ENCODE measurements at regions not wholly inside any gene's neighbourhood (a gene's known extent, or its start where the extent isn't known, plus 50 kb on each side); places are given as distances from the start of the nearest gene placed in this dataset.

DNA sequence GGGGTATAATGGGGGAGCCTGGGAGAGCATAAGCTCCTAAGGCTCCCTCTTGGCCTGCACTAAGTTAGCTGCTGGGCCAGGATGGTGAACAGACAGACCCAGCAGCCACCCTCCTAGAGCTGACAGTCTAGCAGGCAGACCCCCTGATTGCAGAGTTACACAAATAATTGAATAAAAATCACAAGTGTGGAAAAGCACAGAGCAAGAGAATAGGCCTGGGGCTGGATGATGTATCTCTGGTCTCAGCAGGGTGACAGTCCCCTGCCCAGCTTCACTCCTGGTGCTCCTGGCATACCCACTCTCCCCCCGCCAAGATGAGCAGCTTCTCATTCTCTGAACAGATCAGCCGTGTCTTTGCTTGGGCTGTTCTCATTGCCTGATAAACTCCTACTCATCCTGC, 86.1 kb upstream of the STX18 start:
- H3K4me3 ChIP-seq (ENCODE audit: low read depth, low read length) = no peak overlapping the region
- TF ChIP-seq, protein P1, sequence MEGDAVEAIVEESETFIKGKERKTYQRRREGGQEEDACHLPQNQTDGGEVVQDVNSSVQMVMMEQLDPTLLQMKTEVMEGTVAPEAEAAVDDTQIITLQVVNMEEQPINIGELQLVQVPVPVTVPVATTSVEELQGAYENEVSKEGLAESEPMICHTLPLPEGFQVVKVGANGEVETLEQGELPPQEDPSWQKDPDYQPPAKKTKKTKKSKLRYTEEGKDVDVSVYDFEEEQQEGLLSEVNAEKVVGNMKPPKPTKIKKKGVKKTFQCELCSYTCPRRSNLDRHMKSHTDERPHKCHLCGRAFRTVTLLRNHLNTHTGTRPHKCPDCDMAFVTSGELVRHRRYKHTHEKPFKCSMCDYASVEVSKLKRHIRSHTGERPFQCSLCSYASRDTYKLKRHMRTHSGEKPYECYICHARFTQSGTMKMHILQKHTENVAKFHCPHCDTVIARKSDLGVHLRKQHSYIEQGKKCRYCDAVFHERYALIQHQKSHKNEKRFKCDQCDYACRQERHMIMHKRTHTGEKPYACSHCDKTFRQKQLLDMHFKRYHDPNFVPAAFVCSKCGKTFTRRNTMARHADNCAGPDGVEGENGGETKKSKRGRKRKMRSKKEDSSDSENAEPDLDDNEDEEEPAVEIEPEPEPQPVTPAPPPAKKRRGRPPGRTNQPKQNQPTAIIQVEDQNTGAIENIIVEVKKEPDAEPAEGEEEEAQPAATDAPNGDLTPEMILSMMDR (IDR thresholded peaks at IDR 0.05; ENCODE audit: borderline replicate concordance, insufficient read depth, low read depth, low read length) = no peak

DNA sequence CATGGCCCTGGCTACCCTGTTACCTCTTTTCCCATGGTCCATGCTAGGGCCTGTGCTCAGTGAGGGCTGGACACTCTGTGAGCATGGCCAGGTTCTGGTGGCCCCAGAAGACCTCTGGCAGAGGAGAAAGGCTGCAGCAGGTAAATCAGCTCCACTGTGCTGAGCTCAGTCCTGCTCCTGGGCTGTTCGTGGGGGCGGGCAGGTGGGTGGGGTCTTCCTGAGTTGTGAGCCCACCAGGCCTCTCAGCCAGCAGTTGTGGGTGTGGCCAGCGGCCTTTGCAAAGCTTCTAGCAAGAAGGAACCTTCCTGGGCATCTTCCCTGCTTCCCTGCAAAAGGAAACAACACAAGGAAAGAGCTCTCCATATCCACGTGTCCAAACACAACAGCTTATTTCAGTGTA, 85.3 kb upstream of the STX18 start:
- TF ChIP-seq, protein P1 (IDR thresholded peaks at IDR 0.05; ENCODE audit: borderline replicate concordance, insufficient read depth, low read depth, low read length) = no peak
- no peak overlapping the region for H3K4me3 ChIP-seq (ENCODE audit: low read depth, low read length)

DNA sequence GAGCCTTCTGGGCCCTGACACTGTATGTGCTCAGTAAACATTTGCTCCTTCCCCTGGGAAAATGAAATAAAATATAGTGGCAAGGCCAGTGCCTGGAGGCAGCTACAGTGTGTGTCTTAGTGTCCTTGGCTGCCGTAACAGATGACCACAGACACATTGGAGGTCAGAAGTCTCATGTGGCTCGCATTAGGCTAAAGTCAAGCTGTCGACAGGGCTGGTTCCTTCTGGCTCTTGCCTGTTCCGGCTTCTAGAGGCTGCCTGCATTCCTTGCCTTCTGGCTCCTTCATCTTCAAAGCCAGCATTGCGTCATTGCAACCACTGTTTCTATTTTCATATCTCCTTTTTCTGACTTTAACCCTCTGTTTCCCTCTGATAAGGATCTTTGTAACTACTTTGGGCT, 83.6 kb upstream of the STX18 start:
- TF ChIP-seq, protein P1 (IDR thresholded peaks at IDR 0.05; ENCODE audit: borderline replicate concordance, insufficient read depth, low read depth, low read length) = no peak
- H3K4me3 ChIP-seq (ENCODE audit: low read depth, low read length) = no peak overlapping the region

DNA sequence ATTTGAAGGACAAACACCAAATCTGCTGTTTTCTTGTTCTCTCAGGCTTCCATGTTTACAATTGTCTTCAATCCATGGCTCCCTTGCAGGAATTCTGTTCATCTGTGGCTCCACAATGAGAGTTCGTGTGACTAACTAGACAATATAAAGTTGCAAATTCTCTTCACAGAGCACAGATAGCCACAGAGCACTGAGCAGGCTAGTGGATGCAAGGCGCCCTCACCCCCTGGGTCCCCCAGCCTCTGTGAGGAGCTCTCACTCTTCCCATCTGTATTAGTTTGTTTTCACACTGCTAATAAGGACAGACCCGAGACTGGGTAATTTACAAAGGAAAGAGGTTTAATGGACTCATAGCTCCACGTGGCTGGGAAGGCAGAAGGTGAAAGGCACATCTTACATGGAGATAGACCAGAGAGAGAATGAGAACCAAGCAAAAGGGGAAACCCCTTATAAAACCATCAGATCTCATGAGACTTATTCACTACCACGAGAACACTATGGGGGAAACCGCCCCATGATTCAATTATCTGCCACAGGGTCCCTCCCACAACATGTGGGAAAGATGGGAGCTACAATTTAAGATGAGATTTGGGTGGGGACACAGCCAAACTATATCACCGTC, 82.5 kb upstream of the STX18 start:
- TF ChIP-seq, protein P1 (IDR thresholded peaks at IDR 0.05; ENCODE audit: borderline replicate concordance, insufficient read depth, low read depth, low read length) = no peak
- H3K4me3 ChIP-seq (ENCODE audit: low read depth, low read length) = no peak overlapping the region

DNA sequence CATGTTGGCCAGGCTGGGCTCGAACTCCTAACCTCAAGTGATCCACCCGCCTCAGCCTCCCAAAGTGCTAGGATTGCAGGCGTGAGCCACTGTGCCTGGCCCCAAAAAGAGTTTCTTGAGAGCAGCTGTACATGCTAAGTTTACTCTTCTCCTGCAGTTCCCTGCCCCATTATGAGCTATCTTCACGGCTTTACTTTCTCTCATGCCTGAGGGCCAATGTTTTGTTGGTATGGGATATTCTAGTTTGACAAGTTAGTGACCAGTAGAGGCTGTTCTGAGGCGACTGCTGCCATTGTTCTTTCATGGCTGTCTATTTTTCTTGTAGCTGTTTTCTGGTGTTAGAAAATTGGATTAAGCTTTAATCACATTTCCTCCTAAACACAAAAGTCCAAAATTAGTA, 78.0 kb upstream of the STX18 start:
- TF ChIP-seq, protein P1 (IDR thresholded peaks at IDR 0.05; ENCODE audit: borderline replicate concordance, insufficient read depth, low read depth, low read length) = no peak
- no peak overlapping the region for H3K4me3 ChIP-seq (ENCODE audit: low read depth, low read length)

DNA sequence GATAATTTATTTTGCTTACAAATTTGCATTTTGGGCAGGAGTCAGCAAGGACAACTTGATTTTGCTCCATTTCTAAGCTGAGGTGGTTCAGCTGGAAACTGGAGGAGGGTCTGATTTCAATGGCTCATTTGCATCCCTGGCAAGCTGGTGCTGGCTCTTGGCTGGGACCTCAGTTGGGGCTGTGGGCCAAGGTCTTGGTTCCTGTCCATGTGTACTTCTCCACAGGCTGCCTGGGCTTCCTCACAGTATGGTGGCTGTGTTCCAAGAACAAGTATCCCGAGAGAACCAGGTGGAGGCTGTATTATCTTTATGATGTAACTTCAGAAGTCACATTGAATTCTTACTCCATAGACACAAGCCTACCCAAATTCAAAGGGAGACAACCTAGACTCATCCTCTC, 77.0 kb upstream of the STX18 start:
- H3K4me3 ChIP-seq (ENCODE audit: low read depth, low read length) = no peak overlapping the region
- TF ChIP-seq, protein P1 (IDR thresholded peaks at IDR 0.05; ENCODE audit: borderline replicate concordance, insufficient read depth, low read depth, low read length) = no peak

DNA sequence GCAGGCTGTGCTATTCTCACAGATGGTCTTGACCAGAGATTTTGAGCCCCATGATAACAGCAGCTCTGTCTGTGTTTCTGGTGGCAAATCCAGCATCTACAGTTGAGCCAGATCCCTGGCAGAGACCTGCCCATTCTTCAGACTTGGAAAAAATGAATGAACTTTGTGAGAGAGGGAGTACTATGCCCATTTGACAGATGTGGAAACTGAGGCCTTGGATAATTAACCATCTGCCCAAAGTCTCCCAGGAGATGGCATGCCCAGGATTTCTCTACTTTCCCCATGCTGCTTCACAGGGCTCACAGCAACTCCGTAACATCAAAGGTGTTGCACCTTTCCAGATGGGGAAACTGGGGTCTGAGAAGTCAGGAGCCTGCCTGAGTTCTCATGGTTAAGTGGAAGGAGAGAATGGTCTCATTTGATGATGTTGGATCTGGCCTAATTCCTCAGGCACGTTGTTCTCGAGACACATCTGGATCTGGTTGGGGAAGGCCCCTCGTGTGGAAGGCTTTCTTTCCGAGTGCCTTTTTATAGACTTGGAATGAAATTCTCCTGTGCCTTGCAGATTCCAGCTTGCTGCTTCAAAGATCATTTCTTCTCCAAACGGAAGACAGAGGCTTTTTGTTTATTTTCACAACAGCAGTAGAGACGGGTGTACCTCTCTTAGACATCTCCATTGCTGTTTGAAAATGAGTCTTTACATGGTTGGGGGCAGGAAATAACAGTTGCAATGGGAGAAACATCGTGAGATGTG, 73.3 kb upstream of the STX18 start:
- no peak overlapping the region for H3K4me3 ChIP-seq (ENCODE audit: low read depth, low read length)
- TF ChIP-seq, protein P1 (IDR thresholded peaks at IDR 0.05; ENCODE audit: borderline replicate concordance, insufficient read depth, low read depth, low read length) = no peak

Data from GM12875 (cell line).